ENCODE measurements at regions not wholly inside any gene's neighbourhood (a gene's known extent, or its start where the extent isn't known, plus 50 kb on each side); places are given as distances from the start of the nearest gene placed in this dataset.

GRCh38 chr14:71324767-71325272 lies 417.6 kb downstream of the PCNX1 start:
- Mint-ChIP-seq H3K9me3 (no peaks in the 10 kb centered on the region), H3K36me3 (ENCODE audit: low read depth) (no peaks in the 10 kb centered on the region), H3K27ac (no peak overlapping the region), H3K27me3 (ENCODE audit: low read depth) (no peaks in the 10 kb centered on the region), H3K4me1 (ENCODE audit: low read depth) (peaks cover 67% of the 10 kb centered on the region), H3K4me3 (no peak overlapping the region)
- DNase-seq = peak; percentile 70
- intact Hi-C loops (cut with micrococcal nuclease) = loop anchor here (1.0 to 10.0 kb wide), 9 partner anchors 8 to 670 kb away; partner anchors contain the start of gene PCNX1
- CTCF ChIA-PET = interaction anchor here (0.6 to 2.1 kb wide), 3 partner anchors 79 to 428 kb away, joined by 3 to 6 read pairs (median 4); no protein-coding TSS in a partner anchor

- no peak overlapping the region for H3K4me3 Mint-ChIP-seq
- H3K36me3 Mint-ChIP-seq (ENCODE audit: low read depth) = peaks cover 2% of the 10 kb centered on the region
- H3K9me3 Mint-ChIP-seq = no peaks in the 10 kb centered on the region
- CTCF ChIA-PET = no interaction called here
- peaks cover 80% of the 10 kb centered on the region for H3K4me1 Mint-ChIP-seq (ENCODE audit: low read depth)
- intact Hi-C loops (cut with micrococcal nuclease) = loop anchor here (10.0 kb wide), 4 partner anchors 387 to 673 kb away; no protein-coding TSS in a partner anchor
- no peaks in the 10 kb centered on the region for H3K27me3 Mint-ChIP-seq (ENCODE audit: low read depth)
- H3K27ac Mint-ChIP-seq = no peak overlapping the region
- DNase-seq = no peak
Measured at GRCh38 chr14:71327691-71328090, 420.4 kb downstream of the PCNX1 start.

- no peak for DNase-seq
- Mint-ChIP-seq H3K36me3 (ENCODE audit: low read depth) (peaks cover 2% of the 10 kb centered on the region), H3K4me3 (no peak overlapping the region), H3K4me1 (ENCODE audit: low read depth) (peaks cover 78% of the 10 kb centered on the region), H3K27ac (no peak overlapping the region), H3K27me3 (ENCODE audit: low read depth) (no peaks in the 10 kb centered on the region), H3K9me3 (no peaks in the 10 kb centered on the region)
- intact Hi-C loops (cut with micrococcal nuclease) = loop anchor here (10.0 kb wide), 4 partner anchors 387 to 673 kb away; no protein-coding TSS in a partner anchor
- CTCF ChIA-PET = no interaction called here
Measured at GRCh38 chr14:71328183-71328582, 420.9 kb downstream of the PCNX1 start.

- Mint-ChIP-seq H3K4me1 (ENCODE audit: low read depth) (peaks cover 80% of the 10 kb centered on the region), H3K9me3 (no peaks in the 10 kb centered on the region), H3K4me3 (no peak overlapping the region), H3K27me3 (ENCODE audit: low read depth) (no peaks in the 10 kb centered on the region), H3K27ac (no peak overlapping the region), H3K36me3 (ENCODE audit: low read depth) (peaks cover 2% of the 10 kb centered on the region)
- intact Hi-C loops (cut with micrococcal nuclease) = loop anchor here (10.0 kb wide), 4 partner anchors 386 to 674 kb away; no protein-coding TSS in a partner anchor
- CTCF ChIA-PET = no interaction called here
- no peak for DNase-seq
Measured at GRCh38 chr14:71328954-71329353, 421.7 kb downstream of the PCNX1 start.

- H3K36me3 Mint-ChIP-seq (ENCODE audit: low read depth) = peaks cover 2% of the 10 kb centered on the region
- no peaks in the 10 kb centered on the region for H3K27me3 Mint-ChIP-seq (ENCODE audit: low read depth)
- H3K9me3 Mint-ChIP-seq = no peaks in the 10 kb centered on the region
- intact Hi-C loops (cut with micrococcal nuclease) = loop anchor here (5.0 kb wide), 1 partner anchor 41 kb away; no protein-coding TSS in a partner anchor
- peaks cover 64% of the 10 kb centered on the region for H3K4me1 Mint-ChIP-seq (ENCODE audit: low read depth)
- H3K4me3 Mint-ChIP-seq = no peak overlapping the region
- no peak for DNase-seq
- CTCF ChIA-PET = no interaction called here
- H3K27ac Mint-ChIP-seq = no peak overlapping the region
Measured at GRCh38 chr14:71331403-71331802, 424.1 kb downstream of the PCNX1 start.

GRCh38 chr14:71332476-71332875 lies 425.2 kb downstream of the PCNX1 start:
- no peak overlapping the region for H3K27ac Mint-ChIP-seq
- intact Hi-C loops (cut with micrococcal nuclease) = loop anchor here (2.0 to 5.0 kb wide), 2 partner anchors 40 to 42 kb away; no protein-coding TSS in a partner anchor
- H3K4me3 Mint-ChIP-seq = no peak overlapping the region
- no peaks in the 10 kb centered on the region for H3K9me3 Mint-ChIP-seq
- DNase-seq = no peak
- H3K4me1 Mint-ChIP-seq (ENCODE audit: low read depth) = peaks cover 60% of the 10 kb centered on the region
- CTCF ChIA-PET = interaction anchor here (1.6 kb wide), 1 partner anchor 14 kb away, joined by 3 read pairs; no protein-coding TSS in a partner anchor
- H3K27me3 Mint-ChIP-seq (ENCODE audit: low read depth) = no peaks in the 10 kb centered on the region
- peaks cover 10% of the 10 kb centered on the region for H3K36me3 Mint-ChIP-seq (ENCODE audit: low read depth)

- Mint-ChIP-seq H3K36me3 (ENCODE audit: low read depth) (peaks cover 17% of the 10 kb centered on the region), H3K27ac (peak overlapping the region; percentile 14), H3K9me3 (no peaks in the 10 kb centered on the region), H3K4me3 (no peak overlapping the region), H3K27me3 (ENCODE audit: low read depth) (no peaks in the 10 kb centered on the region), H3K4me1 (ENCODE audit: low read depth) (peaks cover 47% of the 10 kb centered on the region)
- peak; percentile 21 for DNase-seq
- intact Hi-C loops (cut with micrococcal nuclease) = loop anchor here (1.0 to 5.0 kb wide), 5 partner anchors 8 to 222 kb away; partner anchors contain the start of gene SIPA1L1
- CTCF ChIA-PET = interaction anchor here (0.9 kb wide), 1 partner anchor 141 kb away, joined by 3 read pairs; no protein-coding TSS in a partner anchor
Measured at GRCh38 chr14:71333705-71334104, 426.4 kb downstream of the PCNX1 start.

- Mint-ChIP-seq H3K27me3 (ENCODE audit: low read depth) (no peaks in the 10 kb centered on the region), H3K36me3 (ENCODE audit: low read depth) (peaks cover 15% of the 10 kb centered on the region), H3K27ac (no peak overlapping the region), H3K4me3 (no peak overlapping the region), H3K9me3 (no peaks in the 10 kb centered on the region), H3K4me1 (ENCODE audit: low read depth) (peaks cover 28% of the 10 kb centered on the region)
- CTCF ChIA-PET = no interaction called here
- intact Hi-C loops (cut with micrococcal nuclease) = no loop called here
- DNase-seq = no peak
Measured at GRCh38 chr14:71336489-71337192, 429.4 kb downstream of the PCNX1 start.

GRCh38 chr14:71338153-71338552 lies 430.9 kb downstream of the PCNX1 start:
- peaks cover 16% of the 10 kb centered on the region for H3K4me1 Mint-ChIP-seq (ENCODE audit: low read depth)
- no peak for DNase-seq
- no peaks in the 10 kb centered on the region for H3K9me3 Mint-ChIP-seq
- CTCF ChIA-PET = no interaction called here
- intact Hi-C loops (cut with micrococcal nuclease) = no loop called here
- H3K27me3 Mint-ChIP-seq (ENCODE audit: low read depth) = no peaks in the 10 kb centered on the region
- H3K4me3 Mint-ChIP-seq = no peak overlapping the region
- H3K36me3 Mint-ChIP-seq (ENCODE audit: low read depth) = peaks cover 15% of the 10 kb centered on the region
- H3K27ac Mint-ChIP-seq = no peak overlapping the region

- DNase-seq = no peak
- Mint-ChIP-seq H3K4me3 (no peak overlapping the region), H3K4me1 (ENCODE audit: low read depth) (peaks cover 3% of the 10 kb centered on the region), H3K36me3 (ENCODE audit: low read depth) (peaks cover 15% of the 10 kb centered on the region), H3K27me3 (ENCODE audit: low read depth) (no peaks in the 10 kb centered on the region), H3K9me3 (no peaks in the 10 kb centered on the region), H3K27ac (no peak overlapping the region)
- CTCF ChIA-PET = no interaction called here
- intact Hi-C loops (cut with micrococcal nuclease) = loop anchor here (1.0 kb wide), 1 partner anchor 39 kb away; no protein-coding TSS in a partner anchor
Measured at GRCh38 chr14:71339650-71340415, 432.6 kb downstream of the PCNX1 start.

- Mint-ChIP-seq H3K27me3 (ENCODE audit: low read depth) (no peaks in the 10 kb centered on the region), H3K9me3 (no peaks in the 10 kb centered on the region), H3K36me3 (ENCODE audit: low read depth) (peaks cover 19% of the 10 kb centered on the region), H3K4me1 (ENCODE audit: low read depth) (peaks cover 4% of the 10 kb centered on the region), H3K27ac (no peak overlapping the region), H3K4me3 (no peak overlapping the region)
- intact Hi-C loops (cut with micrococcal nuclease) = no loop called here
- no peak for DNase-seq
- CTCF ChIA-PET = no interaction called here
Measured at GRCh38 chr14:71341156-71341555, 433.9 kb downstream of the PCNX1 start.

- Mint-ChIP-seq H3K9me3 (no peaks in the 10 kb centered on the region), H3K4me1 (ENCODE audit: low read depth) (peaks cover 7% of the 10 kb centered on the region), H3K4me3 (no peak overlapping the region), H3K27me3 (ENCODE audit: low read depth) (no peaks in the 10 kb centered on the region), H3K36me3 (ENCODE audit: low read depth) (peaks cover 6% of the 10 kb centered on the region), H3K27ac (no peak overlapping the region)
- DNase-seq = no peak
- CTCF ChIA-PET = no interaction called here
- intact Hi-C loops (cut with micrococcal nuclease) = no loop called here
Measured at GRCh38 chr14:71343724-71344123, 436.5 kb downstream of the PCNX1 start.
